ENCODE measurements at regions not wholly inside any gene's neighbourhood (a gene's known extent, or its start where the extent isn't known, plus 50 kb on each side); places are given as distances from the start of the nearest gene placed in this dataset.
A peak's percentile ranks its signal among the peaks of the same experiment; 100 is the strongest.
"Not testable (repeated sequence)": the region's sequence is repeated elsewhere in the genome, so short reads cannot be mapped to it uniquely, and the experiment has no call there.

- POLR2A ChIA-PET; CTCF ChIA-PET; DNase-seq (ENCODE audit: low read depth, low spot score); H3K27me3 ChIP-seq (ENCODE audit: control insufficient read depth, insufficient read depth, low read length); H3K9me3 ChIP-seq (ENCODE audit: control insufficient read depth, insufficient read depth, low read length); H3K4me3 ChIP-seq (ENCODE audit: low read depth, low read length); H3K27ac ChIP-seq (ENCODE audit: low read depth, low read length): not testable (repeated sequence)
These were observed 111.4 kb upstream of the METTL9 start for GRCh38 chr16:21487956-21488355.

- H3K4me3 ChIP-seq (ENCODE audit: low read depth, low read length); POLR2A ChIA-PET; H3K9me3 ChIP-seq (ENCODE audit: control insufficient read depth, insufficient read depth, low read length): not testable (repeated sequence)
These were observed 100.3 kb upstream of the METTL9 start for GRCh38 chr16:21499046-21499445.

GRCh38 chr16:21501223-21501868 lies 98.0 kb upstream of the METTL9 start:
- DNase-seq (ENCODE audit: low read depth, low spot score); H3K27me3 ChIP-seq (ENCODE audit: control insufficient read depth, insufficient read depth, low read length); POLR2A ChIA-PET; H3K9me3 ChIP-seq (ENCODE audit: control insufficient read depth, insufficient read depth, low read length): not testable (repeated sequence)
- Histone ChIP-seq H3K4me3 (ENCODE audit: low read depth, low read length) (peak overlapping the region; percentile 66), H3K27ac (ENCODE audit: low read depth, low read length) (peak overlapping the region; percentile 73)
- CTCF ChIA-PET, result interaction anchor here (0.6 kb wide), 1 partner anchor 1945 kb away, joined by 10 read pairs; no protein-coding TSS in a partner anchor

More at GRCh38 chr16:21499046-21499445, 100.3 kb upstream of the METTL9 start:
- H3K27ac ChIP-seq (ENCODE audit: low read depth, low read length); H3K27me3 ChIP-seq (ENCODE audit: control insufficient read depth, insufficient read depth, low read length); CTCF ChIA-PET; DNase-seq (ENCODE audit: low read depth, low spot score): not testable (repeated sequence)

- DNase-seq (ENCODE audit: low read depth, low spot score), result peak; percentile 82
- TF ChIP-seq CTCF (IDR thresholded peaks at IDR 0.05; ENCODE audit: low read depth, low read length), result no peak
- H3K9me3 ChIP-seq (ENCODE audit: control insufficient read depth, insufficient read depth, low read length), result no peaks in the 10 kb centered on the region
- H3K4me3 ChIP-seq (ENCODE audit: low read depth, low read length), result peak overlapping the region; percentile 66
- ChIA-PET CTCF (interaction anchor here (0.6 kb wide), 1 partner anchor 1944 kb away, joined by 10 read pairs; no protein-coding TSS in a partner anchor), POLR2A (no interaction called here)
- H3K27me3 ChIP-seq (ENCODE audit: control insufficient read depth, insufficient read depth, low read length), result no peaks in the 10 kb centered on the region
- peak overlapping the region; percentile 80 for H3K27ac ChIP-seq (ENCODE audit: low read depth, low read length)
These were observed 97.3 kb upstream of the METTL9 start for GRCh38 chr16:21501869-21502667.

GRCh38 chr16:21503574-21503920 lies 95.8 kb upstream of the METTL9 start:
- CTCF ChIA-PET; H3K27me3 ChIP-seq (ENCODE audit: control insufficient read depth, insufficient read depth, low read length); DNase-seq (ENCODE audit: low read depth, low spot score); POLR2A ChIA-PET; H3K27ac ChIP-seq (ENCODE audit: low read depth, low read length); H3K4me3 ChIP-seq (ENCODE audit: low read depth, low read length); H3K9me3 ChIP-seq (ENCODE audit: control insufficient read depth, insufficient read depth, low read length): not testable (repeated sequence)

- H3K27me3 ChIP-seq (ENCODE audit: control insufficient read depth, insufficient read depth, low read length); DNase-seq (ENCODE audit: low read depth, low spot score); POLR2A ChIA-PET; H3K4me3 ChIP-seq (ENCODE audit: low read depth, low read length); H3K9me3 ChIP-seq (ENCODE audit: control insufficient read depth, insufficient read depth, low read length); H3K27ac ChIP-seq (ENCODE audit: low read depth, low read length); CTCF ChIA-PET: not testable (repeated sequence)
These were observed 95.2 kb upstream of the METTL9 start for GRCh38 chr16:21503941-21504832.

- CTCF ChIA-PET; POLR2A ChIA-PET; DNase-seq (ENCODE audit: low read depth, low spot score); H3K27ac ChIP-seq (ENCODE audit: low read depth, low read length); H3K4me3 ChIP-seq (ENCODE audit: low read depth, low read length); H3K27me3 ChIP-seq (ENCODE audit: control insufficient read depth, insufficient read depth, low read length); H3K9me3 ChIP-seq (ENCODE audit: control insufficient read depth, insufficient read depth, low read length): not testable (repeated sequence)
These were observed 93.4 kb upstream of the METTL9 start for GRCh38 chr16:21505751-21506520.

- H3K27me3 ChIP-seq (ENCODE audit: control insufficient read depth, insufficient read depth, low read length); H3K27ac ChIP-seq (ENCODE audit: low read depth, low read length); H3K9me3 ChIP-seq (ENCODE audit: control insufficient read depth, insufficient read depth, low read length); POLR2A ChIA-PET; H3K4me3 ChIP-seq (ENCODE audit: low read depth, low read length); DNase-seq (ENCODE audit: low read depth, low spot score); CTCF ChIA-PET: not testable (repeated sequence)
These were observed 92.4 kb upstream of the METTL9 start for GRCh38 chr16:21506857-21507456.

- H3K27ac ChIP-seq (ENCODE audit: low read depth, low read length); CTCF ChIA-PET; H3K9me3 ChIP-seq (ENCODE audit: control insufficient read depth, insufficient read depth, low read length); H3K27me3 ChIP-seq (ENCODE audit: control insufficient read depth, insufficient read depth, low read length); H3K4me3 ChIP-seq (ENCODE audit: low read depth, low read length); POLR2A ChIA-PET; DNase-seq (ENCODE audit: low read depth, low spot score): not testable (repeated sequence)
These were observed 91.6 kb upstream of the METTL9 start for GRCh38 chr16:21507631-21508305.

Data from AG04450 (cell line).